BLaER1 (cell line): ENCODE measurements at regions not wholly inside any gene's neighbourhood (a gene's known extent, or its start where the extent isn't known, plus 50 kb on each side); places are given as distances from the start of the nearest gene placed in this dataset.
"Not testable (repeated sequence)": the region's sequence is repeated elsewhere in the genome, so short reads cannot be mapped to it uniquely, and the experiment has no call there.

Experiments
- H3K27ac ChIP-seq: shearing (Covaris generic); formaldehyde crosslinking; 2 replicates; pipeline ENCODE4 v1.8.1; 2022
- H3K27me3 ChIP-seq: shearing (Covaris generic); formaldehyde crosslinking; 2 replicates; pipeline ENCODE4 v1.8.1; 2022
- H3K36me3 ChIP-seq: shearing (Covaris generic); formaldehyde crosslinking; 2 replicates; pipeline ENCODE4 v1.8.1; 2022
- H3K4me1 ChIP-seq: shearing (Covaris generic); formaldehyde crosslinking; 2 replicates; pipeline ENCODE4 v1.8.1; 2022
- H3K4me2 ChIP-seq: shearing (Covaris generic); formaldehyde crosslinking; 2 replicates; pipeline ENCODE4 v1.8.1; 2022
- H3K4me3 ChIP-seq: shearing (Covaris generic); formaldehyde crosslinking; 2 replicates; pipeline ENCODE4 v1.8.1; 2022
- H3K9ac ChIP-seq: shearing (Covaris generic); formaldehyde crosslinking; 2 replicates; pipeline ENCODE4 v1.8.1; 2022
- H3K9me3 ChIP-seq: shearing (Covaris generic); formaldehyde crosslinking; 2 replicates; pipeline ENCODE4 v1.8.1; 2022
- H4K20me1 ChIP-seq: shearing (Covaris generic); formaldehyde crosslinking; 2 replicates; pipeline ENCODE4 v1.8.1; 2022
- Cebpa-rat ChIP-seq: shearing (Covaris generic); IDR thresholded peaks from 2 replicates; pipeline ENCODE4 v1.8.1; 2022

- no peak for TF ChIP-seq Cebpa-rat
- Histone ChIP-seq H3K4me1 (peaks cover 9% of the 10 kb centered on the region), H4K20me1 (no peaks in the 10 kb centered on the region), H3K27me3 (no peaks in the 10 kb centered on the region), H3K4me2 (no peak overlapping the region), H3K9me3 (no peaks in the 10 kb centered on the region), H3K36me3 (no peaks in the 10 kb centered on the region), H3K27ac (no peak overlapping the region), H3K9ac (no peak overlapping the region), H3K4me3 (no peak overlapping the region)
Measured at GRCh38 chr13:34174671-34175145, 356.8 kb downstream of the RFC3 start.

GRCh38 chr13:34175551-34175950, 357.6 kb downstream of the RFC3 start:
- Histone ChIP-seq H3K9me3 (no peaks in the 10 kb centered on the region), H3K36me3 (no peaks in the 10 kb centered on the region), H3K9ac (no peak overlapping the region), H3K27me3 (no peaks in the 10 kb centered on the region), H3K4me3 (no peak overlapping the region), H3K4me2 (no peak overlapping the region), H3K4me1 (peaks cover 3% of the 10 kb centered on the region), H3K27ac (no peak overlapping the region), H4K20me1 (no peaks in the 10 kb centered on the region)
- TF ChIP-seq Cebpa-rat: no peak

- H3K9me3 ChIP-seq: no peaks in the 10 kb centered on the region
- H3K27me3 ChIP-seq: no peaks in the 10 kb centered on the region
- no peaks in the 10 kb centered on the region for H4K20me1 ChIP-seq
- H3K27ac ChIP-seq: no peak overlapping the region
- no peak overlapping the region for H3K9ac ChIP-seq
- H3K4me3 ChIP-seq: no peak overlapping the region
- no peak for TF ChIP-seq Cebpa-rat
- no peak overlapping the region for H3K4me2 ChIP-seq
- H3K36me3 ChIP-seq: no peaks in the 10 kb centered on the region
- no peaks in the 10 kb centered on the region for H3K4me1 ChIP-seq
Measured at GRCh38 chr13:34176633-34177032, 358.7 kb downstream of the RFC3 start.

GRCh38 chr13:34179481-34179880, 361.5 kb downstream of the RFC3 start:
- no peak overlapping the region for H3K4me2 ChIP-seq
- no peaks in the 10 kb centered on the region for H4K20me1 ChIP-seq
- H3K27ac ChIP-seq: no peak overlapping the region
- H3K9ac ChIP-seq: no peak overlapping the region
- TF ChIP-seq Cebpa-rat: no peak
- no peaks in the 10 kb centered on the region for H3K27me3 ChIP-seq
- H3K9me3 ChIP-seq: no peaks in the 10 kb centered on the region
- H3K4me3 ChIP-seq: no peak overlapping the region
- no peaks in the 10 kb centered on the region for H3K4me1 ChIP-seq
- H3K36me3 ChIP-seq: no peaks in the 10 kb centered on the region

- no peaks in the 10 kb centered on the region for H4K20me1 ChIP-seq
- no peak overlapping the region for H3K27ac ChIP-seq
- no peaks in the 10 kb centered on the region for H3K9me3 ChIP-seq
- no peaks in the 10 kb centered on the region for H3K27me3 ChIP-seq
- H3K36me3 ChIP-seq: no peaks in the 10 kb centered on the region
- H3K4me3 ChIP-seq: no peak overlapping the region
- no peak overlapping the region for H3K9ac ChIP-seq
- no peak for TF ChIP-seq Cebpa-rat
- H3K4me2 ChIP-seq: no peak overlapping the region
- H3K4me1 ChIP-seq: no peaks in the 10 kb centered on the region
Measured at GRCh38 chr13:34179927-34180326, 362.0 kb downstream of the RFC3 start.

GRCh38 chr13:34181256-34181655, 363.3 kb downstream of the RFC3 start:
- H3K9ac ChIP-seq: not testable (repeated sequence)

GRCh38 chr13:34189946-34190345, 372.0 kb downstream of the RFC3 start:
- no peak for TF ChIP-seq Cebpa-rat
- no peak overlapping the region for H3K27ac ChIP-seq
- H3K4me2 ChIP-seq: no peak overlapping the region
- H4K20me1 ChIP-seq: no peaks in the 10 kb centered on the region
- H3K9me3 ChIP-seq: no peaks in the 10 kb centered on the region
- no peaks in the 10 kb centered on the region for H3K4me1 ChIP-seq
- no peak overlapping the region for H3K4me3 ChIP-seq
- H3K36me3 ChIP-seq: no peaks in the 10 kb centered on the region
- no peak overlapping the region for H3K9ac ChIP-seq
- H3K27me3 ChIP-seq: no peaks in the 10 kb centered on the region

More at GRCh38 chr13:34181256-34181655, 363.3 kb downstream of the RFC3 start:
- H3K27me3 ChIP-seq, H3K27ac ChIP-seq, H3K4me2 ChIP-seq, H3K36me3 ChIP-seq, H3K9me3 ChIP-seq, H3K4me1 ChIP-seq, H4K20me1 ChIP-seq, H3K4me3 ChIP-seq: not testable (repeated sequence)

- Histone ChIP-seq H3K4me1 (no peaks in the 10 kb centered on the region), H3K36me3 (no peaks in the 10 kb centered on the region), H3K27ac (no peak overlapping the region), H3K9ac (no peak overlapping the region), H3K9me3 (no peaks in the 10 kb centered on the region), H3K4me2 (no peak overlapping the region), H3K4me3 (no peak overlapping the region), H3K27me3 (no peaks in the 10 kb centered on the region), H4K20me1 (no peaks in the 10 kb centered on the region)
- TF ChIP-seq Cebpa-rat: no peak
Measured at GRCh38 chr13:34201050-34201913, 383.3 kb downstream of the RFC3 start.

GRCh38 chr13:34207334-34207733, 389.4 kb downstream of the RFC3 start:
- H3K27me3 ChIP-seq: no peaks in the 10 kb centered on the region
- H3K36me3 ChIP-seq: no peaks in the 10 kb centered on the region
- H3K4me3 ChIP-seq: no peak overlapping the region
- H3K9me3 ChIP-seq: no peaks in the 10 kb centered on the region
- H3K27ac ChIP-seq: no peak overlapping the region
- H3K4me1 ChIP-seq: no peaks in the 10 kb centered on the region
- H3K4me2 ChIP-seq: no peak overlapping the region
- no peak for TF ChIP-seq Cebpa-rat
- no peaks in the 10 kb centered on the region for H4K20me1 ChIP-seq
- H3K9ac ChIP-seq: no peak overlapping the region

GRCh38 chr13:34207872-34208271, 389.9 kb downstream of the RFC3 start:
- H3K4me3 ChIP-seq: no peak overlapping the region
- TF ChIP-seq Cebpa-rat: no peak
- no peaks in the 10 kb centered on the region for H3K9me3 ChIP-seq
- H3K36me3 ChIP-seq: no peaks in the 10 kb centered on the region
- no peaks in the 10 kb centered on the region for H3K27me3 ChIP-seq
- no peaks in the 10 kb centered on the region for H3K4me1 ChIP-seq
- H3K9ac ChIP-seq: no peak overlapping the region
- no peak overlapping the region for H3K27ac ChIP-seq
- no peak overlapping the region for H3K4me2 ChIP-seq
- H4K20me1 ChIP-seq: no peaks in the 10 kb centered on the region
